GM18520 (cell line): ENCODE measurements at regions not wholly inside any gene's neighbourhood (a gene's known extent, or its start where the extent isn't known, plus 50 kb on each side); places are given as distances from the start of the nearest gene placed in this dataset.
"Not testable (repeated sequence)": the region's sequence is repeated elsewhere in the genome, so short reads cannot be mapped to it uniquely, and the experiment has no call there.

Experiments
- ATAC-seq: cut with Tn5 transposase; IDR thresholded peaks from one replicate; pipeline ENCODE4 v1.9.1; 2021; ENCODE audit not compliant: unreplicated experiment

- peak; percentile 54 for ATAC-seq
Observed at GRCh38 chr6:82419132-82419581, 55.5 kb downstream of the TPBG start.

- no peak for ATAC-seq
Observed at GRCh38 chr6:82419859-82420258, 56.2 kb downstream of the TPBG start.

GRCh38 chr6:82430611-82431010 lies 67.0 kb downstream of the TPBG start:
- ATAC-seq = no peak

- ATAC-seq = no peak
Observed at GRCh38 chr6:82436740-82437139, 73.1 kb downstream of the TPBG start.

GRCh38 chr6:82437701-82438100 lies 74.1 kb downstream of the TPBG start:
- no peak for ATAC-seq

GRCh38 chr6:82441047-82441855 lies 77.6 kb downstream of the TPBG start:
- ATAC-seq = no peak

GRCh38 chr6:82442061-82442719 lies 78.6 kb downstream of the TPBG start:
- no peak for ATAC-seq

- ATAC-seq = no peak
Observed at GRCh38 chr6:82458147-82458546, 94.5 kb downstream of the TPBG start.

- no peak for ATAC-seq
Observed at GRCh38 chr6:82458705-82459104, 95.1 kb downstream of the TPBG start.

GRCh38 chr6:82461536-82461935 lies 97.9 kb downstream of the TPBG start:
- ATAC-seq = no peak

- no peak for ATAC-seq
Observed at GRCh38 chr6:82467338-82467737, 103.7 kb downstream of the TPBG start.

- ATAC-seq = not testable (repeated sequence)
Observed at GRCh38 chr6:82470123-82470522, 106.5 kb downstream of the TPBG start.

- not testable (repeated sequence) for ATAC-seq
Observed at GRCh38 chr6:82475106-82475505, 111.5 kb downstream of the TPBG start.

GRCh38 chr6:82484001-82484400 lies 120.4 kb downstream of the TPBG start:
- no peak for ATAC-seq

GRCh38 chr6:82484737-82485626 lies 121.4 kb downstream of the TPBG start:
- no peak for ATAC-seq

- ATAC-seq = no peak
Observed at GRCh38 chr6:82487895-82488294, 124.3 kb downstream of the TPBG start.

- ATAC-seq = no peak
Observed at GRCh38 chr6:82488403-82488802, 124.8 kb downstream of the TPBG start.

GRCh38 chr6:82492134-82492533 lies 128.5 kb downstream of the TPBG start:
- ATAC-seq = no peak

GRCh38 chr6:82493467-82493866 lies 129.8 kb downstream of the TPBG start:
- no peak for ATAC-seq

- no peak for ATAC-seq
Observed at GRCh38 chr6:82494367-82494766, 130.8 kb downstream of the TPBG start.

- ATAC-seq = not testable (repeated sequence)
Observed at GRCh38 chr6:82501901-82502300, 138.3 kb downstream of the TPBG start.
